Nephron (organoid): ENCODE measurements at regions not wholly inside any gene's neighbourhood (a gene's known extent, or its start where the extent isn't known, plus 50 kb on each side); places are given as distances from the start of the nearest gene placed in this dataset.
"Not testable (repeated sequence)": the region's sequence is repeated elsewhere in the genome, so short reads cannot be mapped to it uniquely, and the experiment has no call there.

Source experiments
- H3K27ac Mint-ChIP-seq, 3 experiments: 2 replicates each; pipeline ENCODE4 v1.8.0; 2020; ENCODE audit warnings: mixed read lengths in 3 of 3, mild to moderate bottlenecking in 2 of 3, moderate library complexity in 1 of 3
- H3K27me3 Mint-ChIP-seq: 2 replicates; pipeline ENCODE4 v1.8.0; 2021; ENCODE audit warnings: low read depth, mild to moderate bottlenecking, moderate library complexity, mixed read lengths
- H3K36me3 Mint-ChIP-seq: 2 replicates; pipeline ENCODE4 v1.8.0; 2020; ENCODE audit warnings: low read depth, mixed read lengths
- H3K4me1 Mint-ChIP-seq: 2 replicates; pipeline ENCODE4 v1.8.0; 2020; ENCODE audit warnings: mixed read lengths
- H3K4me3 Mint-ChIP-seq, 3 experiments: 2 replicates each; pipeline ENCODE4 v1.8.0; 2020; ENCODE audit warnings: mild to moderate bottlenecking in 3 of 3, mixed read lengths in 3 of 3, moderate library complexity in 2 of 3
- H3K9me3 Mint-ChIP-seq: 2 replicates; pipeline ENCODE4 v1.8.0; 2020; ENCODE audit warnings: mixed read lengths
- CTCF ChIP-seq, 3 experiments: fragments of 200-600 bp; sonication (generic); IDR thresholded peaks; one replicate each; pipeline ENCODE4 v1.5.0; 2021; ENCODE audit warnings: antibody characterized with exemption in 3 of 3; ENCODE audit not compliant: unreplicated experiment in 3 of 3

GRCh38 chr17:26996146-26996916 is 297.6 kb upstream of the WSB1 start:
- H3K4me1 Mint-ChIP-seq, H3K27me3 Mint-ChIP-seq, H3K4me3 Mint-ChIP-seq, H3K36me3 Mint-ChIP-seq, H3K27ac Mint-ChIP-seq: not testable (repeated sequence)
- peaks cover 53% of the 10 kb centered on the region for H3K9me3 Mint-ChIP-seq

GRCh38 chr17:27007734-27008531 is 286.0 kb upstream of the WSB1 start:
- not testable (repeated sequence) for H3K27me3 Mint-ChIP-seq, H3K27ac Mint-ChIP-seq, H3K4me3 Mint-ChIP-seq, H3K4me1 Mint-ChIP-seq, H3K36me3 Mint-ChIP-seq
- peaks cover 45% of the 10 kb centered on the region for H3K9me3 Mint-ChIP-seq

- Mint-ChIP-seq H3K4me3 (no peak overlapping the region), H3K9me3 (peaks cover 39% of the 10 kb centered on the region), H3K27me3 (no peaks in the 10 kb centered on the region), H3K27ac (no peak overlapping the region), H3K4me1 (no peaks in the 10 kb centered on the region), H3K36me3 (no peaks in the 10 kb centered on the region)
- TF ChIP-seq CTCF (IDR thresholded peaks at IDR 0.05; ENCODE audit: unreplicated experiment in 3 of 3) = no peak
Observed at GRCh38 chr17:27009087-27009486, 284.8 kb upstream of the WSB1 start.

GRCh38 chr17:27010138-27010537 is 283.8 kb upstream of the WSB1 start:
- H3K4me3 Mint-ChIP-seq, H3K36me3 Mint-ChIP-seq, H3K4me1 Mint-ChIP-seq, H3K27me3 Mint-ChIP-seq, H3K27ac Mint-ChIP-seq: not testable (repeated sequence)
- H3K9me3 Mint-ChIP-seq = peaks cover 43% of the 10 kb centered on the region

- H3K27me3 Mint-ChIP-seq = not testable (repeated sequence)
Observed at GRCh38 chr17:27030552-27030951, 263.4 kb upstream of the WSB1 start.

GRCh38 chr17:27038676-27039075 is 255.2 kb upstream of the WSB1 start:
- Mint-ChIP-seq H3K36me3 (no peaks in the 10 kb centered on the region), H3K4me1 (no peaks in the 10 kb centered on the region), H3K27me3 (no peaks in the 10 kb centered on the region), H3K9me3 (peaks cover 14% of the 10 kb centered on the region), H3K27ac (no peak overlapping the region), H3K4me3 (no peak overlapping the region)
- no peak for TF ChIP-seq CTCF (IDR thresholded peaks at IDR 0.05; ENCODE audit: unreplicated experiment in 3 of 3)

More at GRCh38 chr17:27030552-27030951, 263.4 kb upstream of the WSB1 start:
- not testable (repeated sequence) for H3K4me3 Mint-ChIP-seq, H3K27ac Mint-ChIP-seq, H3K36me3 Mint-ChIP-seq, H3K4me1 Mint-ChIP-seq
- H3K9me3 Mint-ChIP-seq = peaks cover 38% of the 10 kb centered on the region

GRCh38 chr17:27045039-27045438 is 248.9 kb upstream of the WSB1 start:
- H3K4me1 Mint-ChIP-seq, H3K27me3 Mint-ChIP-seq, H3K27ac Mint-ChIP-seq, H3K36me3 Mint-ChIP-seq, H3K4me3 Mint-ChIP-seq: not testable (repeated sequence)
- peaks cover 31% of the 10 kb centered on the region for H3K9me3 Mint-ChIP-seq

GRCh38 chr17:27049104-27049784 is 244.7 kb upstream of the WSB1 start:
- TF ChIP-seq CTCF (IDR thresholded peaks at IDR 0.05; ENCODE audit: unreplicated experiment in 3 of 3) = no peak
- H3K36me3 Mint-ChIP-seq = no peaks in the 10 kb centered on the region
- no peaks in the 10 kb centered on the region for H3K27me3 Mint-ChIP-seq
- H3K4me3 Mint-ChIP-seq = no peak overlapping the region
- no peaks in the 10 kb centered on the region for H3K4me1 Mint-ChIP-seq
- no peak overlapping the region for H3K27ac Mint-ChIP-seq
- H3K9me3 Mint-ChIP-seq = peaks cover 50% of the 10 kb centered on the region
